ENCODE measurements at regions not wholly inside any gene's neighbourhood (a gene's known extent, or its start where the extent isn't known, plus 50 kb on each side); places are given as distances from the start of the nearest gene placed in this dataset.
A peak's percentile ranks its signal among the peaks of the same experiment; 100 is the strongest.

DNA sequence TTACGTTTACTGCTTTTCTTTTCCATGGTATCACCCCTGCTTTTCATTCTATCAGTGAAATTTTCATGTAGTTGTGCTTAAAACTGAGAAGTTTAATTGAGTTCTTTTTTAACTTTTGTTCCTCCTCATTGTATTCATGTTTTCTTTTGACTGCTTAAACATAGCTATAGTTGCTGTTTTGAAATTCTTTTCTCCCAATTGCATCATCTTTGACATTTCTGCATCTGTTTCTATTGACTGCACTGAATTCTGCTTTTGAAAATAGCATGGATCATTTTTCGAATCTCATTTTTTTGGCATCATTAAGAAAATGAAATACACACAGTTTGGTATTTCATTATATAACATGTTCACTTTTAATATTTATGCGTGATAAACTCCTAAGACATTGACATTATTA lies 694.9 kb downstream of the MECOM start:
- no peak overlapping the region for H3K4me3 ChIP-seq (replicated peaks in 1 of 3; ENCODE audit: insufficient read depth in 1 of 3, low read depth in 2 of 3, low read length in 3 of 3)
- H4K20me1 ChIP-seq (ENCODE audit: insufficient read depth, low read length), result no peaks in the 10 kb centered on the region
- H3K27me3 ChIP-seq (ENCODE audit: control insufficient read depth in 1 of 2, insufficient read depth in 2 of 2, low read length in 2 of 2), result no peaks in the 10 kb centered on the region
- intact Hi-C loops (cut with micrococcal nuclease; ENCODE audit: unreplicated experiment), result no loop called here
- DNase-seq (ENCODE audit: low spot score) (no peak), ATAC-seq (no peak), FAIRE-seq (no peak)
- H3K9me3 ChIP-seq (ENCODE audit: low read length), result no peaks in the 10 kb centered on the region
- H3K4me2 ChIP-seq (ENCODE audit: low read depth, low read length), result no peak overlapping the region
- no peak overlapping the region for H2AFZ ChIP-seq (ENCODE audit: low read length)
- H3K36me3 ChIP-seq (replicated peaks in 1 of 2; ENCODE audit: control insufficient read depth in 1 of 2, insufficient read depth in 2 of 2, low read length in 2 of 2), result no peaks in the 10 kb centered on the region
- WGBS (ENCODE audit: low lambda C conversion rate), result 16% methylated on average over 3 of the region's 3 CpGs
- POLR2A ChIA-PET, result no interaction called here
- CTCF ChIA-PET (ENCODE audit: low intra/inter-chr PET ratio, low total read pairs), result no interaction called here
- H3K4me1 ChIP-seq (ENCODE audit: insufficient read depth, low read length), result 0 out of 2 replicates have a peak, but pooled peaks cover 6% of the 10 kb centered on the region
- in situ Hi-C loops (cut with HindIII; ENCODE audit: extremely low pct_ligation_motif_present, low pct_unique_long_range_greater_than_20kb), result no loop called here
- BruUV-seq (replicated peaks), result no TSS peak
- no peaks in the 10 kb centered on the region for H3K79me2 ChIP-seq (ENCODE audit: insufficient read depth, low read length)
- TF ChIP-seq TARDBP (CRISPR knock-in tag; IDR thresholded peaks at IDR 0.05) (no peak), HDAC2 (CRISPR knock-in tag; IDR thresholded peaks at IDR 0.05) (no peak), RELA (CRISPR knock-in tag; IDR thresholded peaks at IDR 0.05) (no peak), CEBPB (IDR thresholded peaks at IDR 0.05; ENCODE audit: borderline replicate concordance, low read depth, low read length) (peak; percentile 22; the same call in 1 of the 2 replicates), NR2F1 (CRISPR knock-in tag; IDR thresholded peaks at IDR 0.05) (no peak), NFE2 (CRISPR knock-in tag; IDR thresholded peaks at IDR 0.05) (no peak)
- TF ChIP-seq, protein P1, sequence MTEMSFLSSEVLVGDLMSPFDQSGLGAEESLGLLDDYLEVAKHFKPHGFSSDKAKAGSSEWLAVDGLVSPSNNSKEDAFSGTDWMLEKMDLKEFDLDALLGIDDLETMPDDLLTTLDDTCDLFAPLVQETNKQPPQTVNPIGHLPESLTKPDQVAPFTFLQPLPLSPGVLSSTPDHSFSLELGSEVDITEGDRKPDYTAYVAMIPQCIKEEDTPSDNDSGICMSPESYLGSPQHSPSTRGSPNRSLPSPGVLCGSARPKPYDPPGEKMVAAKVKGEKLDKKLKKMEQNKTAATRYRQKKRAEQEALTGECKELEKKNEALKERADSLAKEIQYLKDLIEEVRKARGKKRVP (CRISPR knock-in tag; IDR thresholded peaks at IDR 0.05), result peak in 1 of 2 experiments; percentile 37; a peak in 1 of 4 replicates
- TF ChIP-seq, protein P2, sequence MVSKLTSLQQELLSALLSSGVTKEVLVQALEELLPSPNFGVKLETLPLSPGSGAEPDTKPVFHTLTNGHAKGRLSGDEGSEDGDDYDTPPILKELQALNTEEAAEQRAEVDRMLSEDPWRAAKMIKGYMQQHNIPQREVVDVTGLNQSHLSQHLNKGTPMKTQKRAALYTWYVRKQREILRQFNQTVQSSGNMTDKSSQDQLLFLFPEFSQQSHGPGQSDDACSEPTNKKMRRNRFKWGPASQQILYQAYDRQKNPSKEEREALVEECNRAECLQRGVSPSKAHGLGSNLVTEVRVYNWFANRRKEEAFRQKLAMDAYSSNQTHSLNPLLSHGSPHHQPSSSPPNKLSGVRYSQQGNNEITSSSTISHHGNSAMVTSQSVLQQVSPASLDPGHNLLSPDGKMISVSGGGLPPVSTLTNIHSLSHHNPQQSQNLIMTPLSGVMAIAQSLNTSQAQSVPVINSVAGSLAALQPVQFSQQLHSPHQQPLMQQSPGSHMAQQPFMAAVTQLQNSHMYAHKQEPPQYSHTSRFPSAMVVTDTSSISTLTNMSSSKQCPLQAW (CRISPR knock-in tag; IDR thresholded peaks at IDR 0.05), result no peak
- TF ChIP-seq, protein P3, sequence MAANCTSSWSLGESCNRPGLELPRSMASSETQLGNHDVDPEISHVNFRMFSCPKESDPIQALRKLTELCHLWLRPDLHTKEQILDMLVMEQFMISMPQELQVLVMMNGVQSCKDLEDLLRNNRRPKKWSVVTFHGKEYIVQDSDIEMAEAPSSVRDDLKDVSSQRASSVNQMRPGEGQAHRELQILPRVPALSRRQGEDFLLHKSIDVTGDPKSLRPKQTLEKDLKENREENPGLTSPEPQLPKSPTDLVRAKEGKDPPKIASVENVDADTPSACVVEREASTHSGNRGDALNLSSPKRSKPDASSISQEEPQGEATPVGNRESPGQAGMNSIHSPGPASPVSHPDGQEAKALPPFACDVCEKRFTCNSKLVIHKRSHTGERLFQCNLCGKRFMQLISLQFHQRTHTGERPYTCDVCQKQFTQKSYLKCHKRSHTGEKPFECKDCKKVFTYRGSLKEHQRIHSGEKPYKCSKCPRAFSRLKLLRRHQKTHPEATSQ (CRISPR knock-in tag; IDR thresholded peaks at IDR 0.05; ENCODE audit: borderline replicate concordance), result no peak
- H3K9ac ChIP-seq (ENCODE audit: insufficient read depth, low read depth, low read length), result no peak overlapping the region
- no peak overlapping the region for H3K27ac ChIP-seq (ENCODE audit: extremely low read length, insufficient read depth, low read length)
